ENCODE measurements at regions not wholly inside any gene's neighbourhood (a gene's known extent, or its start where the extent isn't known, plus 50 kb on each side); places are given as distances from the start of the nearest gene placed in this dataset.

DNA sequence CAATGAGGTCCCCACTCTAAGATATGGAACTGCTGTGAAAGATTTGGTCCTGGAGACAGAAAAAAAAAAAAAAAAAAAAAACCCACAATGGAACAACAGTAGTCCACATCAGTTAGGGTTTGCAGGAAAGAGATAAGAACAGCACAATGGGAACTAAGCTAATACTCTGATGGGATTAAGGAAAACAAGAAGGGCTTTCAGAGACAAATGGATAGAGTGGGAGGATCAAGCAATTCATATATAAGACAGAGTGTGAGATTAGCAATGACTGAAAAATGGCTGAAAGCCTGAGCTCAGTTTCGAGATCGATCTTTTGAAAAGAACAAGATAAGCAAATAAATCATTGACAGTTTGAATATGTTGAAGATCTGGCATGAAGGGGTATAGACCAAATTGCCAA, 188.4 kb upstream of the TRPC5 start:
- no peak overlapping the region for H3K4me3 ChIP-seq (ENCODE audit: low read depth, low read length)
- H3K4me1 ChIP-seq: no peaks in the 10 kb centered on the region
- no peak overlapping the region for H3K4me2 ChIP-seq (ENCODE audit: low read length)
- TF ChIP-seq, protein P1, sequence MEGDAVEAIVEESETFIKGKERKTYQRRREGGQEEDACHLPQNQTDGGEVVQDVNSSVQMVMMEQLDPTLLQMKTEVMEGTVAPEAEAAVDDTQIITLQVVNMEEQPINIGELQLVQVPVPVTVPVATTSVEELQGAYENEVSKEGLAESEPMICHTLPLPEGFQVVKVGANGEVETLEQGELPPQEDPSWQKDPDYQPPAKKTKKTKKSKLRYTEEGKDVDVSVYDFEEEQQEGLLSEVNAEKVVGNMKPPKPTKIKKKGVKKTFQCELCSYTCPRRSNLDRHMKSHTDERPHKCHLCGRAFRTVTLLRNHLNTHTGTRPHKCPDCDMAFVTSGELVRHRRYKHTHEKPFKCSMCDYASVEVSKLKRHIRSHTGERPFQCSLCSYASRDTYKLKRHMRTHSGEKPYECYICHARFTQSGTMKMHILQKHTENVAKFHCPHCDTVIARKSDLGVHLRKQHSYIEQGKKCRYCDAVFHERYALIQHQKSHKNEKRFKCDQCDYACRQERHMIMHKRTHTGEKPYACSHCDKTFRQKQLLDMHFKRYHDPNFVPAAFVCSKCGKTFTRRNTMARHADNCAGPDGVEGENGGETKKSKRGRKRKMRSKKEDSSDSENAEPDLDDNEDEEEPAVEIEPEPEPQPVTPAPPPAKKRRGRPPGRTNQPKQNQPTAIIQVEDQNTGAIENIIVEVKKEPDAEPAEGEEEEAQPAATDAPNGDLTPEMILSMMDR (IDR thresholded peaks at IDR 0.05): no peak
- H3K27ac ChIP-seq: no peak overlapping the region
- no peaks in the 10 kb centered on the region for H3K79me2 ChIP-seq
- no peak overlapping the region for H2AFZ ChIP-seq
- no peaks in the 10 kb centered on the region for H3K27me3 ChIP-seq (ENCODE audit: control insufficient read depth, insufficient read depth, low read length)
- H3K36me3 ChIP-seq (ENCODE audit: control insufficient read depth, insufficient read depth, low read length): no peaks in the 10 kb centered on the region
- no peaks in the 10 kb centered on the region for H3K9me3 ChIP-seq (ENCODE audit: control insufficient read depth, low read length)
- no peak overlapping the region for H3K9ac ChIP-seq

DNA sequence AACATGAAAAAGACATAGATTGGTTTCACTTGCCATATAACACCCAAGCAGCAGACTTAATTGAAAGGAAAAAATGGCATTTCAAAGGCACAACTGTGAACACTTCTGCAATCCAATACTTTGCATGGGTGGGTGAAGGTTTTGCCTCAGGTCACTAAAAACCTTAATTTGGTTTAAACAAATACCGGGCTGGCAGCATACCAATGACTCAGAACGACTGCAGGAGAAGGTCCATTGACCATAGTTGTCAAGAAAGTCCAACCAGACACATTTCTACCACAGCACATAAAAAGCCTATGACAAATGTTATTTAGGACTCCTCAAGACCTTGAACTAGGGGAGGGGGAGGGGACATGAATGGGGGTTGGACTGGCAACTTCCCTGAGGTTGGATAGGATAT, 183.6 kb upstream of the TRPC5 start:
- TF ChIP-seq, protein P1 (IDR thresholded peaks at IDR 0.05): no peak

DNA sequence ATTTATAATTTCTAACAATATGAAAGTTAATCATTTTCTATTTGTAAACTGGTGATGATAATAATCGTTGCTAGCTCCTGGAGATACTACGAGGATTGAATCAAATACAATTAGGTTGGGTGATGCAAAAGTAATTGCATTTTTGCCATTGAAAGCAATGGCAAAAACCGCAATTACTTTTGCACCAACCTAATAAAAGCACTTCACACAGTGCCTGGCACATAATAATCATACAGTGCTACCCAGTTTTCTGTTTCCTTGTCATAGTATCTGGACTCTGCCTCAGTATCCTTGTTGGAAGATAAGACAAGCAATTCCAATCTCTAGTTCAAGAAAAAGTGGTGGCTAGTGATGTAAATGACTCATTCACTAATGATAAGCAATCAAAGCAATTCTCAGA, 176.8 kb upstream of the TRPC5 start:
- Histone ChIP-seq H3K79me2 (no peaks in the 10 kb centered on the region), H3K27me3 (ENCODE audit: control insufficient read depth, insufficient read depth, low read length) (no peaks in the 10 kb centered on the region), H3K27ac (no peak overlapping the region), H3K36me3 (ENCODE audit: control insufficient read depth, insufficient read depth, low read length) (no peaks in the 10 kb centered on the region), H3K4me1 (no peaks in the 10 kb centered on the region), H3K9ac (no peak overlapping the region), H3K4me3 (ENCODE audit: low read depth, low read length) (no peak overlapping the region), H3K4me2 (ENCODE audit: low read length) (no peak overlapping the region), H2AFZ (no peak overlapping the region), H3K9me3 (ENCODE audit: control insufficient read depth, low read length) (no peaks in the 10 kb centered on the region)
- TF ChIP-seq, protein P1 (IDR thresholded peaks at IDR 0.05): no peak

More for the DNA sequence above, 183.6 kb upstream of the TRPC5 start:
- no peaks in the 10 kb centered on the region for H3K9me3 ChIP-seq (ENCODE audit: control insufficient read depth, low read length)
- H3K27ac ChIP-seq: no peak overlapping the region
- no peaks in the 10 kb centered on the region for H3K36me3 ChIP-seq (ENCODE audit: control insufficient read depth, insufficient read depth, low read length)
- H3K79me2 ChIP-seq: no peaks in the 10 kb centered on the region
- H3K9ac ChIP-seq: no peak overlapping the region
- no peak overlapping the region for H2AFZ ChIP-seq
- no peaks in the 10 kb centered on the region for H3K4me1 ChIP-seq
- no peaks in the 10 kb centered on the region for H3K27me3 ChIP-seq (ENCODE audit: control insufficient read depth, insufficient read depth, low read length)
- H3K4me2 ChIP-seq (ENCODE audit: low read length): no peak overlapping the region
- no peak overlapping the region for H3K4me3 ChIP-seq (ENCODE audit: low read depth, low read length)

DNA sequence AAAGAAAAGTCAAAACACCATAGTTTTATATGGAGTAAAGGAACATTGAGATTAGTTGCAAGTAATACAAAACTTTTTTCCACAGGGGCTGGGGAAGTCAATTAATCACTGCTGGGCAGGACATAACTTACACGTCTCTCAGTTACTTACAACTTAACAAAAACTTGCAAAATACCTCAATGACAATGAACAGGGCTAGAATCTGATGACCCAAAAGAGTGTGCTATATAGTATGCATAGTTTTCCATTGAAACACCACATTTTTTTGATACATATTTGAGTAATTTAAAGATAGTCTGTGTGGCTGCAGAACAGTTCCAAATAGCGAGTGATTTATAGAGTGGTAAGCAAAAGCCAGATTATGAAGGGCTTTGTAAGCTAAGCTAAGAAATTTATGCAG, 172.3 kb upstream of the TRPC5 start:
- Histone ChIP-seq H3K36me3 (ENCODE audit: control insufficient read depth, insufficient read depth, low read length) (no peaks in the 10 kb centered on the region), H3K79me2 (no peaks in the 10 kb centered on the region), H3K4me1 (no peaks in the 10 kb centered on the region), H3K4me2 (ENCODE audit: low read length) (no peak overlapping the region), H3K27me3 (ENCODE audit: control insufficient read depth, insufficient read depth, low read length) (no peaks in the 10 kb centered on the region), H2AFZ (no peak overlapping the region), H3K27ac (no peak overlapping the region), H3K9ac (no peak overlapping the region), H3K4me3 (ENCODE audit: low read depth, low read length) (no peak overlapping the region), H3K9me3 (ENCODE audit: control insufficient read depth, low read length) (no peaks in the 10 kb centered on the region)
- TF ChIP-seq, protein P1 (IDR thresholded peaks at IDR 0.05): no peak

DNA sequence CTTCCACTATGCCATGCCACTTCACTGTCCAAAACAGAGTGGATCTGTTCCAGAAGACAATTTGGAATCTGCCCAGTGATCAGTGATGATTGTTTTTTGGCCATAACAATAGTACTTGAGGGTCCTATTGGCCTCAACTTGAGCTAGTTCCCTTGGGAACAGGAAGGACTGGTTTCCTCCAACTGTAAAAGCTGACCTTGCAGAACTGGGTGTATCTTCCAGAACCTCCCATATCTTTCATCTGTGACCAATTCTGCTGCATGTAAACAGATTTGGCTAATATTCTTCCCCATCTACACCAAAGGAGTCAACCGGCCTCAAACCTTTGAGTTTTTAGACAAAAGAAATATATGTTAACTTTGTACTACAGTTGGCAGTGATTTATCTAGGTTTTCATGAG, 165.1 kb upstream of the TRPC5 start:
- no peaks in the 10 kb centered on the region for H3K9me3 ChIP-seq (ENCODE audit: control insufficient read depth, low read length)
- no peaks in the 10 kb centered on the region for H3K27me3 ChIP-seq (ENCODE audit: control insufficient read depth, insufficient read depth, low read length)
- TF ChIP-seq, protein P1 (IDR thresholded peaks at IDR 0.05): no peak
- H3K27ac ChIP-seq: peak overlapping the region; percentile 44
- no peak overlapping the region for H3K9ac ChIP-seq
- H3K79me2 ChIP-seq: no peaks in the 10 kb centered on the region
- H3K4me1 ChIP-seq: no peaks in the 10 kb centered on the region
- no peak overlapping the region for H2AFZ ChIP-seq
- H3K4me2 ChIP-seq (ENCODE audit: low read length): no peak overlapping the region
- H3K36me3 ChIP-seq (ENCODE audit: control insufficient read depth, insufficient read depth, low read length): no peaks in the 10 kb centered on the region
- H3K4me3 ChIP-seq (ENCODE audit: low read depth, low read length): no peak overlapping the region
